Activated naive CD4-positive, alpha-beta T cell treated with anti-CD3 and anti-CD28 coated beads, Interleukin-2, amount 50 U/mL, for 72 hours (primary cell): ENCODE measurements at regions not wholly inside any gene's neighbourhood (a gene's known extent, or its start where the extent isn't known, plus 50 kb on each side); places are given as distances from the start of the nearest gene placed in this dataset.
"Not testable (repeated sequence)": the region's sequence is repeated elsewhere in the genome, so short reads cannot be mapped to it uniquely, and the experiment has no call there.

Experiments used
- ATAC-seq, 2 donors: fragments of 150-1000 bp; cut with Tn5 transposase; 2 replicates each; pipeline ENCODE4 v1.10.0; 2021; ENCODE audit warnings: mild to moderate bottlenecking in 2 of 2, moderate library complexity in 2 of 2
- DNase-seq, 2 donors: peaks; one replicate each; pipeline ENCODE4 v3.0.0; 2021 to 2022; ENCODE audit warnings: low spot score in 2 of 2
- H3K27ac Mint-ChIP-seq, 2 donors: one replicate each; pipeline ENCODE4 v1.8.0; 2022; ENCODE audit warnings: mild to moderate bottlenecking in 2 of 2, mixed read lengths in 2 of 2
- H3K36me3 Mint-ChIP-seq, 2 donors: one replicate each; pipeline ENCODE4 v1.8.0; 2022; ENCODE audit warnings: mixed read lengths in 2 of 2
- H3K9me3 Mint-ChIP-seq, 2 donors: one replicate each; pipeline ENCODE4 v1.8.0; 2022; ENCODE audit warnings: mixed read lengths in 2 of 2

- ATAC-seq (no peak), DNase-seq (no peak)
- Mint-ChIP-seq H3K27ac (no peak overlapping the region), H3K9me3 (peaks cover 20 to 32% of the 10 kb centered on the region in 2 donors), H3K36me3 (peaks cover 5% of the 10 kb centered on the region in 2 donors)
Measured at GRCh38 chr4:117135634-117136354, 50.4 kb upstream of the TRAM1L1 start.

- Mint-ChIP-seq H3K9me3 (peaks cover 23 to 32% of the 10 kb centered on the region in 2 donors), H3K27ac (no peak overlapping the region), H3K36me3 (peaks cover 5% of the 10 kb centered on the region in 2 donors)
Measured at GRCh38 chr4:117137145-117137544, 51.8 kb upstream of the TRAM1L1 start.

GRCh38 chr4:117138732-117139131 is 53.4 kb upstream of the TRAM1L1 start:
- not testable (repeated sequence) for ATAC-seq, DNase-seq, H3K36me3 Mint-ChIP-seq, H3K27ac Mint-ChIP-seq
- peaks cover 23 to 32% of the 10 kb centered on the region in 2 donors for H3K9me3 Mint-ChIP-seq

More at GRCh38 chr4:117137145-117137544, 51.8 kb upstream of the TRAM1L1 start:
- DNase-seq (no peak), ATAC-seq (no peak)

GRCh38 chr4:117154251-117154650 is 68.9 kb upstream of the TRAM1L1 start:
- H3K36me3 Mint-ChIP-seq: no peaks in the 10 kb centered on the region
- DNase-seq: no peak
- H3K27ac Mint-ChIP-seq: no peak overlapping the region
- peaks cover 9 to 10% of the 10 kb centered on the region in 2 donors for H3K9me3 Mint-ChIP-seq
- ATAC-seq: no peak

- Mint-ChIP-seq H3K27ac (no peak overlapping the region), H3K36me3 (no peaks in the 10 kb centered on the region), H3K9me3 (peaks cover 0 to 3% of the 10 kb centered on the region in 2 donors)
- no peak for ATAC-seq
- no peak for DNase-seq
Measured at GRCh38 chr4:117156806-117157205, 71.4 kb upstream of the TRAM1L1 start.

GRCh38 chr4:117157360-117157759 is 72.0 kb upstream of the TRAM1L1 start:
- ATAC-seq (no peak), DNase-seq (no peak)
- no peak overlapping the region for H3K27ac Mint-ChIP-seq
- H3K36me3 Mint-ChIP-seq: no peaks in the 10 kb centered on the region
- no peaks in the 10 kb centered on the region for H3K9me3 Mint-ChIP-seq

- H3K9me3 Mint-ChIP-seq: no peaks in the 10 kb centered on the region
- H3K36me3 Mint-ChIP-seq: no peaks in the 10 kb centered on the region
- no peak for ATAC-seq
- H3K27ac Mint-ChIP-seq: no peak overlapping the region
- DNase-seq: no peak
Measured at GRCh38 chr4:117162976-117163375, 77.6 kb upstream of the TRAM1L1 start.

GRCh38 chr4:117164338-117164737 is 79.0 kb upstream of the TRAM1L1 start:
- H3K36me3 Mint-ChIP-seq: no peaks in the 10 kb centered on the region
- H3K9me3 Mint-ChIP-seq: no peaks in the 10 kb centered on the region
- DNase-seq (no peak), ATAC-seq (no peak)
- H3K27ac Mint-ChIP-seq: no peak overlapping the region

GRCh38 chr4:117175369-117175768 is 90.0 kb upstream of the TRAM1L1 start:
- DNase-seq, H3K27ac Mint-ChIP-seq, ATAC-seq, H3K36me3 Mint-ChIP-seq: not testable (repeated sequence)
- peaks cover 6 to 15% of the 10 kb centered on the region in 2 donors for H3K9me3 Mint-ChIP-seq

- ATAC-seq: no peak
- Mint-ChIP-seq H3K9me3 (peaks cover 6 to 13% of the 10 kb centered on the region in 2 donors), H3K27ac (no peak overlapping the region), H3K36me3 (peaks cover 0 to 6% of the 10 kb centered on the region in 2 donors)
- no peak for DNase-seq
Measured at GRCh38 chr4:117203231-117203630, 117.9 kb upstream of the TRAM1L1 start.

- no peak for ATAC-seq
Measured at GRCh38 chr4:117210551-117210950, 125.2 kb upstream of the TRAM1L1 start.

GRCh38 chr4:117224256-117224655 is 138.9 kb upstream of the TRAM1L1 start:
- H3K36me3 Mint-ChIP-seq: no peaks in the 10 kb centered on the region
- ATAC-seq (no peak), DNase-seq (no peak)
- H3K27ac Mint-ChIP-seq: no peak overlapping the region
- peaks cover 0 to 2% of the 10 kb centered on the region in 2 donors for H3K9me3 Mint-ChIP-seq

More at GRCh38 chr4:117210551-117210950, 125.2 kb upstream of the TRAM1L1 start:
- DNase-seq: no peak
- H3K9me3 Mint-ChIP-seq: peaks cover 0 to 9% of the 10 kb centered on the region in 2 donors
- no peaks in the 10 kb centered on the region for H3K36me3 Mint-ChIP-seq
- no peak overlapping the region for H3K27ac Mint-ChIP-seq

- DNase-seq (no peak), ATAC-seq (no peak)
- no peak overlapping the region for H3K27ac Mint-ChIP-seq
- no peaks in the 10 kb centered on the region for H3K36me3 Mint-ChIP-seq
- peaks cover 0 to 4% of the 10 kb centered on the region in 2 donors for H3K9me3 Mint-ChIP-seq
Measured at GRCh38 chr4:117225471-117225870, 140.1 kb upstream of the TRAM1L1 start.

- no peak for ATAC-seq
- no peak for DNase-seq
- H3K9me3 Mint-ChIP-seq: peaks cover 0 to 4% of the 10 kb centered on the region in 2 donors
- no peak overlapping the region for H3K27ac Mint-ChIP-seq
- H3K36me3 Mint-ChIP-seq: no peaks in the 10 kb centered on the region
Measured at GRCh38 chr4:117227925-117228324, 142.5 kb upstream of the TRAM1L1 start.

GRCh38 chr4:117239434-117239833 is 154.1 kb upstream of the TRAM1L1 start:
- ATAC-seq: no peak
- no peaks in the 10 kb centered on the region for H3K36me3 Mint-ChIP-seq
- no peak overlapping the region for H3K27ac Mint-ChIP-seq

GRCh38 chr4:117249333-117249732 is 164.0 kb upstream of the TRAM1L1 start:
- DNase-seq (no peak), ATAC-seq (no peak)
- H3K36me3 Mint-ChIP-seq: no peaks in the 10 kb centered on the region
- no peak overlapping the region for H3K27ac Mint-ChIP-seq
- H3K9me3 Mint-ChIP-seq: peaks cover 20 to 23% of the 10 kb centered on the region in 2 donors

More at GRCh38 chr4:117239434-117239833, 154.1 kb upstream of the TRAM1L1 start:
- DNase-seq: no peak
- H3K9me3 Mint-ChIP-seq: peaks cover 4 to 5% of the 10 kb centered on the region in 2 donors

GRCh38 chr4:117264072-117264471 is 178.7 kb upstream of the TRAM1L1 start:
- no peak overlapping the region for H3K27ac Mint-ChIP-seq
- ATAC-seq (no peak), DNase-seq (no peak)
- peaks cover 8 to 12% of the 10 kb centered on the region in 2 donors for H3K9me3 Mint-ChIP-seq
- H3K36me3 Mint-ChIP-seq: no peaks in the 10 kb centered on the region

- H3K36me3 Mint-ChIP-seq: no peaks in the 10 kb centered on the region
- DNase-seq (no peak), ATAC-seq (no peak)
- peaks cover 12% of the 10 kb centered on the region in 2 donors for H3K9me3 Mint-ChIP-seq
- no peak overlapping the region for H3K27ac Mint-ChIP-seq
Measured at GRCh38 chr4:117267317-117267716, 181.9 kb upstream of the TRAM1L1 start.
